IMR-90 (cell line): ENCODE measurements at regions not wholly inside any gene's neighbourhood (a gene's known extent, or its start where the extent isn't known, plus 50 kb on each side); places are given as distances from the start of the nearest gene placed in this dataset.

Source experiments
- BHLHE40 ChIP-seq: fragments of 150-350 bp; IDR thresholded peaks from 2 replicates; pipeline ENCODE4 v1.6.1; 2016; ENCODE audit warnings: mild to moderate bottlenecking, low read depth, low read length
- POLR2A ChIP-seq: IDR thresholded peaks from 2 replicates; pipeline ENCODE4 v1.6.1; 2012; ENCODE audit warnings: mild to moderate bottlenecking, low read depth, low read length
- RAD21 ChIP-seq: IDR thresholded peaks from 2 replicates; pipeline ENCODE4 v1.6.1; 2012; ENCODE audit warnings: low read length, improper control_type of control experiment
- RFX5 ChIP-seq: IDR thresholded peaks from 2 replicates; pipeline ENCODE4 v1.8.0; 2012; ENCODE audit warnings: low read depth, mild to moderate bottlenecking, low read length, moderate library complexity
- SMC3 ChIP-seq: fragments of 150-350 bp; IDR thresholded peaks from 2 replicates; pipeline ENCODE4 v1.6.1; 2016; ENCODE audit warnings: low read depth, mild to moderate bottlenecking, antibody characterized with exemption, low read length, moderate library complexity
- TF ChIP-seq, protein P1 (sequence below): conservative IDR thresholded peaks from 2 replicates; pipeline ENCODE4 v1.5.1; 2012; ENCODE audit warnings: mild to moderate bottlenecking, low read depth, low read length, improper control_type of control experiment
- TF ChIP-seq, protein P2 (sequence below): fragments of 150-350 bp; IDR thresholded peaks from 2 replicates; pipeline ENCODE4 v1.6.1; 2017; ENCODE audit warnings: mild to moderate bottlenecking, antibody characterized with exemption, low read length, low read depth

DNA sequence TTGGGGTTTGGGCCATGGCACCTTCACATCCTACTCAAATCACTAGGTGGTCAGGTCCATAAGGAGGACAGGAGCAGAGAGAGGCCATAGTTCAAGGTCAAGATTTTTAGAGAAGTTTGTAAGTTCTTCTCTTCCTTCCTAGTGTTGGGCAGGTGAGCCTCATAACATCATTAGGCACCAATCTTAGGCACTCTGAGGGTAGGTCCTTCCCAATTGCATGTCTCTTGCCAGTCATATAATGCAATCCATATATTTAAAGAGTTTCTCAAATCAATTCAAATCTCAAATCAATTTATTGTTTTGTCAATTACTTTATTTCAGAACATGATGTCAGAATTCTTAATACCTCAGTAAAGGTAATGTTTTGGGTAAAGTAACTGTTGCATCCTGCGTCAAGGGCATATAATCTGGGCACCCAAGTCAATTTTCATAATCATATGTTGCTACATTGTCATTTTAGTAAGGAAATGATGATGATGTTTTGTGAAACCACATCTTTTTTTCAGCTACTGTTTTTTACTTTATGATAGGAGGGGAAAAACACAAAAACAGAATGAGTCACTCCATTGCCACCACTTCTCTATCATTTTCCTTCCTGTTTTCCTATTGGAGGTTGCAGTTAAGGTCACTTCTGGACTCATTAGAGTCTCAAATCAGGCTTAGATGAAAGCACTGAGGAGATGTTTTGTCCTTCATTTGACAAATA lies 122.7 kb downstream of the UCHL5 start:
- TF ChIP-seq RFX5 = no peak
- TF ChIP-seq, protein P1, sequence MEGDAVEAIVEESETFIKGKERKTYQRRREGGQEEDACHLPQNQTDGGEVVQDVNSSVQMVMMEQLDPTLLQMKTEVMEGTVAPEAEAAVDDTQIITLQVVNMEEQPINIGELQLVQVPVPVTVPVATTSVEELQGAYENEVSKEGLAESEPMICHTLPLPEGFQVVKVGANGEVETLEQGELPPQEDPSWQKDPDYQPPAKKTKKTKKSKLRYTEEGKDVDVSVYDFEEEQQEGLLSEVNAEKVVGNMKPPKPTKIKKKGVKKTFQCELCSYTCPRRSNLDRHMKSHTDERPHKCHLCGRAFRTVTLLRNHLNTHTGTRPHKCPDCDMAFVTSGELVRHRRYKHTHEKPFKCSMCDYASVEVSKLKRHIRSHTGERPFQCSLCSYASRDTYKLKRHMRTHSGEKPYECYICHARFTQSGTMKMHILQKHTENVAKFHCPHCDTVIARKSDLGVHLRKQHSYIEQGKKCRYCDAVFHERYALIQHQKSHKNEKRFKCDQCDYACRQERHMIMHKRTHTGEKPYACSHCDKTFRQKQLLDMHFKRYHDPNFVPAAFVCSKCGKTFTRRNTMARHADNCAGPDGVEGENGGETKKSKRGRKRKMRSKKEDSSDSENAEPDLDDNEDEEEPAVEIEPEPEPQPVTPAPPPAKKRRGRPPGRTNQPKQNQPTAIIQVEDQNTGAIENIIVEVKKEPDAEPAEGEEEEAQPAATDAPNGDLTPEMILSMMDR = no peak
- no peak for TF ChIP-seq SMC3
- TF ChIP-seq RAD21 = no peak
- TF ChIP-seq BHLHE40 = no peak
- no peak for TF ChIP-seq POLR2A
- TF ChIP-seq, protein P2, sequence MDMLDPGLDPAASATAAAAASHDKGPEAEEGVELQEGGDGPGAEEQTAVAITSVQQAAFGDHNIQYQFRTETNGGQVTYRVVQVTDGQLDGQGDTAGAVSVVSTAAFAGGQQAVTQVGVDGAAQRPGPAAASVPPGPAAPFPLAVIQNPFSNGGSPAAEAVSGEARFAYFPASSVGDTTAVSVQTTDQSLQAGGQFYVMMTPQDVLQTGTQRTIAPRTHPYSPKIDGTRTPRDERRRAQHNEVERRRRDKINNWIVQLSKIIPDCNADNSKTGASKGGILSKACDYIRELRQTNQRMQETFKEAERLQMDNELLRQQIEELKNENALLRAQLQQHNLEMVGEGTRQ = no peak
